Epithelial cell of esophagus (primary cell): ENCODE measurements at regions not wholly inside any gene's neighbourhood (a gene's known extent, or its start where the extent isn't known, plus 50 kb on each side); places are given as distances from the start of the nearest gene placed in this dataset.
"Not testable (repeated sequence)": the region's sequence is repeated elsewhere in the genome, so short reads cannot be mapped to it uniquely, and the experiment has no call there.

ENCODE experiments used
- DNase-seq: peaks from one replicate; pipeline ENCODE4 v3.0.0; 2010; ENCODE audit warnings: low read depth
- H3K4me3 ChIP-seq: 2 replicates; pipeline ENCODE4 v1.5.1; 2011; ENCODE audit warnings: mild to moderate bottlenecking, low read length, control low read depth
- CTCF ChIP-seq: IDR thresholded peaks from 2 replicates; pipeline ENCODE4 v1.5.1; 2011; ENCODE audit warnings: low read depth, mild to moderate bottlenecking, low read length, control low read depth, inconsistent platforms; ENCODE audit not compliant: insufficient read depth; ENCODE audit errors: missing control alignments

GRCh38 chr14:40362856-40363255 is 930.6 kb upstream of the FBXO33 start:
- no peak for DNase-seq

GRCh38 chr14:40354754-40355153 is 922.5 kb upstream of the FBXO33 start:
- no peak for TF ChIP-seq CTCF
- H3K4me3 ChIP-seq = no peak overlapping the region
- no peak for DNase-seq

More at GRCh38 chr14:40362856-40363255, 930.6 kb upstream of the FBXO33 start:
- no peak for TF ChIP-seq CTCF
- H3K4me3 ChIP-seq = no peak overlapping the region

GRCh38 chr14:40348104-40348503 is 915.9 kb upstream of the FBXO33 start:
- H3K4me3 ChIP-seq, DNase-seq: not testable (repeated sequence)

GRCh38 chr14:40347675-40348074 is 915.4 kb upstream of the FBXO33 start:
- DNase-seq = no peak
- H3K4me3 ChIP-seq = no peak overlapping the region
- TF ChIP-seq CTCF = no peak

- DNase-seq = no peak
- TF ChIP-seq CTCF = no peak
- H3K4me3 ChIP-seq = no peak overlapping the region
Observed at GRCh38 chr14:40346275-40346674, 914.0 kb upstream of the FBXO33 start.

GRCh38 chr14:40345334-40345733 is 913.1 kb upstream of the FBXO33 start:
- DNase-seq = no peak
- no peak for TF ChIP-seq CTCF
- no peak overlapping the region for H3K4me3 ChIP-seq

- no peak overlapping the region for H3K4me3 ChIP-seq
- no peak for DNase-seq
- no peak for TF ChIP-seq CTCF
Observed at GRCh38 chr14:40340708-40341107, 908.5 kb upstream of the FBXO33 start.

GRCh38 chr14:40336846-40337245 is 904.6 kb upstream of the FBXO33 start:
- H3K4me3 ChIP-seq = no peak overlapping the region
- no peak for TF ChIP-seq CTCF
- DNase-seq = no peak

GRCh38 chr14:40326519-40326918 is 894.3 kb upstream of the FBXO33 start:
- not testable (repeated sequence) for H3K4me3 ChIP-seq, DNase-seq
